HCT116 (cell line): ENCODE measurements at regions not wholly inside any gene's neighbourhood (a gene's known extent, or its start where the extent isn't known, plus 50 kb on each side); places are given as distances from the start of the nearest gene placed in this dataset.

ENCODE experiments used
- CBX3 ChIP-seq: IDR thresholded peaks from 2 replicates; pipeline ENCODE4 v1.6.1; 2012; ENCODE audit warnings: low read depth
- CEBPB ChIP-seq: IDR thresholded peaks from 2 replicates; pipeline ENCODE4 v1.6.1; 2012; ENCODE audit warnings: low read depth
- CTCF ChIP-seq, 3 experiments: fragments of 200-600 bp in 1 of 3; sonication (generic) in 1 of 3; IDR thresholded peaks in 2 of 3; conservative IDR thresholded peaks in 1 of 3; 2 replicates each; pipeline ENCODE4 v1.5.1; 2012 to 2017; ENCODE audit warnings: low read depth in 2 of 3, low read length in 2 of 3, antibody characterized with exemption in 1 of 3, borderline replicate concordance in 1 of 3, control low read depth in 1 of 3, mild to moderate bottlenecking in 1 of 3, mixed read lengths in 1 of 3, mixed run types in 1 of 3, moderate library complexity in 1 of 3; ENCODE audit not compliant: insufficient read depth in 1 of 3
- EZH2 ChIP-seq: fragments of 200-600 bp; sonication (generic); IDR thresholded peaks from 2 replicates; pipeline ENCODE4 v1.6.1; 2017; ENCODE audit warnings: antibody characterized with exemption, mixed run types
- POLR2A ChIP-seq: IDR thresholded peaks from 2 replicates; pipeline ENCODE4 v1.7.0; 2011; ENCODE audit warnings: borderline replicate concordance; ENCODE audit not compliant: insufficient read depth, insufficient read length; ENCODE audit errors: extremely low read depth
- POLR2AphosphoS5 ChIP-seq: IDR thresholded peaks from 2 replicates; pipeline ENCODE4 v1.6.1; 2011; ENCODE audit warnings: mild to moderate bottlenecking, low read depth, low read length, moderate library complexity
- RAD21 ChIP-seq: IDR thresholded peaks from 2 replicates; pipeline ENCODE4 v1.6.1; 2012; ENCODE audit warnings: low read depth, mild to moderate bottlenecking
- SP1 ChIP-seq: IDR thresholded peaks from 2 replicates; pipeline ENCODE4 v1.6.1; 2012; ENCODE audit warnings: low read depth
- YY1 ChIP-seq: IDR thresholded peaks from 2 replicates; pipeline ENCODE4 v1.6.1; 2011; ENCODE audit warnings: low read length, low read depth, moderate library complexity, mild to moderate bottlenecking; ENCODE audit not compliant: insufficient replicate concordance; ENCODE audit errors: extremely low read depth

- no peak for TF ChIP-seq POLR2AphosphoS5
- TF ChIP-seq CTCF (IDR thresholded peaks at IDR 0.05 in 2 of 3, conservative IDR thresholded peaks at IDR 0.05 in 1 of 3; ENCODE audit: borderline replicate concordance in 1 of 3, insufficient read depth in 1 of 3, low read depth in 2 of 3, low read length in 2 of 3): no peak
- TF ChIP-seq CEBPB: no peak
- no peak for TF ChIP-seq EZH2
- no peak for TF ChIP-seq RAD21
- TF ChIP-seq POLR2A: no peak
- TF ChIP-seq SP1: no peak
- no peak for TF ChIP-seq CBX3
- no peak for TF ChIP-seq YY1
These were observed 74.0 kb upstream of the TBL1X start for GRCh38 chrX:9390693-9391368.
